IMR-90 (cell line): ENCODE measurements at regions not wholly inside any gene's neighbourhood (a gene's known extent, or its start where the extent isn't known, plus 50 kb on each side); places are given as distances from the start of the nearest gene placed in this dataset.

Experiments used
- ATAC-seq: fragments of 200-7000 bp; cut with Tn5 transposase; 2 replicates; pipeline ENCODE4 v1.9.1; 2020; ENCODE audit warnings: low read depth, mild to moderate bottlenecking, moderate library complexity
- BruUV-seq: library from RNA; stranded (reverse); fragments of 400-500 nt; replicated peaks from 2 replicates; lab custom pipeline; 2021; lab: Mats Ljungman, UMichigan
- CTCF ChIA-PET: fragments of 300-600 bp; formaldehyde crosslinking; extraction: SDS; loops from one replicate; lab custom pipeline; 2021; ENCODE audit warnings: antibody characterized with exemption; lab: Yijun Ruan, JAX
- POLR2A ChIA-PET: fragments of 300-600 bp; sonication (Branson Sonifier 250); formaldehyde crosslinking; loops from one replicate; lab custom pipeline; 2022; ENCODE audit warnings: antibody characterized with exemption; ENCODE audit not compliant: unreplicated experiment; lab: Charles Lee
- DNase-seq: peaks from one replicate; pipeline ENCODE4 v3.0.0; 2013
- H2AFZ ChIP-seq: replicated peaks from 2 replicates; pipeline ENCODE3; 2013; ENCODE audit warnings: low read length, mild to moderate bottlenecking; ENCODE audit not compliant: poor library complexity
- H2AK5ac ChIP-seq: 2 replicates; pipeline ENCODE4 v1.6.1; 2013; ENCODE audit warnings: low read depth, low read length, inconsistent platforms
- H2AK9ac ChIP-seq: replicated peaks from 2 replicates; pipeline ENCODE3; 2013; ENCODE audit warnings: mild to moderate bottlenecking, low read depth, low read length, moderate library complexity; ENCODE audit not compliant: poor library complexity
- H2BK120ac ChIP-seq: 2 replicates; pipeline ENCODE4 v1.6.1; 2013; ENCODE audit warnings: low read depth, low read length, inconsistent platforms
- H2BK15ac ChIP-seq: 3 replicates; pipeline ENCODE4 v1.6.1; 2013; ENCODE audit warnings: low read depth, low read length, inconsistent platforms
- H2BK20ac ChIP-seq: 2 replicates; pipeline ENCODE4 v1.6.1; 2013; ENCODE audit warnings: low read depth, mild to moderate bottlenecking, inconsistent platforms, low read length, moderate library complexity
- H2BK5ac ChIP-seq: 2 replicates; pipeline ENCODE4 v1.6.1; 2013; ENCODE audit warnings: mild to moderate bottlenecking, low read depth, low read length, inconsistent platforms; ENCODE audit not compliant: poor library complexity, severe bottlenecking
- H3K14ac ChIP-seq: replicated peaks from 2 replicates; pipeline ENCODE4 v1.6.1; 2013; ENCODE audit warnings: low read depth, low read length, inconsistent platforms
- H3K18ac ChIP-seq: 2 replicates; pipeline ENCODE4 v1.6.1; 2013; ENCODE audit warnings: low read depth, low read length, control low read depth
- H3K23ac ChIP-seq: 2 replicates; pipeline ENCODE4 v1.6.1; 2013; ENCODE audit warnings: low read depth, low read length, inconsistent platforms
- H3K27ac ChIP-seq: 2 replicates; pipeline ENCODE4 v1.5.1; 2013; ENCODE audit warnings: mild to moderate bottlenecking, control low read depth, low read length; ENCODE audit not compliant: insufficient read depth
- H3K27me3 ChIP-seq: 2 replicates; pipeline ENCODE4 v1.6.1; 2013; ENCODE audit warnings: low read length; ENCODE audit not compliant: control insufficient read depth, insufficient read depth
- H3K36me3 ChIP-seq: 2 replicates; pipeline ENCODE4 v1.6.1; 2013; ENCODE audit warnings: low read length, mixed read lengths; ENCODE audit not compliant: control insufficient read depth, insufficient read depth
- H3K4ac ChIP-seq: 2 replicates; pipeline ENCODE4 v1.6.1; 2013; ENCODE audit warnings: low read depth, low read length, inconsistent platforms
- H3K4me1 ChIP-seq: 2 replicates; pipeline ENCODE4 v1.6.1; 2013; ENCODE audit warnings: low read length, mixed read lengths; ENCODE audit not compliant: control insufficient read depth, insufficient read depth
- H3K4me2 ChIP-seq: 2 replicates; pipeline ENCODE4 v1.6.1; 2013; ENCODE audit warnings: low read depth, mild to moderate bottlenecking, control low read depth, low read length, moderate library complexity
- H3K4me3 ChIP-seq: 2 replicates; pipeline ENCODE4 v1.5.1; 2013; ENCODE audit warnings: low read depth, mild to moderate bottlenecking, control low read depth, low read length, moderate library complexity; ENCODE audit not compliant: insufficient read depth
- H3K56ac ChIP-seq: 2 replicates; pipeline ENCODE4 v1.6.1; 2013; ENCODE audit warnings: low read length, inconsistent platforms; ENCODE audit not compliant: insufficient read depth; ENCODE audit errors: extremely low read depth
- H3K79me1 ChIP-seq, 2 experiments: 2 replicates each; pipeline ENCODE4 v1.6.1; 2013; ENCODE audit warnings: low read length in 2 of 2, inconsistent platforms in 1 of 2, low read depth in 1 of 2
- H3K9ac ChIP-seq: 2 replicates; pipeline ENCODE4 v1.6.1; 2013; ENCODE audit warnings: low read depth, low read length, control low read depth
- H3K9me1 ChIP-seq: 2 replicates; pipeline ENCODE4 v1.6.1; 2013; ENCODE audit warnings: low read length, inconsistent platforms; ENCODE audit not compliant: insufficient read depth
- H3K9me3 ChIP-seq: 2 replicates; pipeline ENCODE4 v1.6.1; 2013; ENCODE audit warnings: low read length; ENCODE audit not compliant: control insufficient read depth, insufficient read depth
- H4K20me1 ChIP-seq: 2 replicates; pipeline ENCODE4 v1.6.1; 2013; ENCODE audit warnings: low read length, inconsistent platforms; ENCODE audit not compliant: insufficient read depth
- H4K5ac ChIP-seq: 2 replicates; pipeline ENCODE4 v1.6.1; 2013; ENCODE audit warnings: mild to moderate bottlenecking, low read depth, low read length, control low read depth
- H4K8ac ChIP-seq, 2 experiments: 2 replicates each; pipeline ENCODE4 v1.6.1; 2013; ENCODE audit warnings: low read depth in 2 of 2, low read length in 2 of 2, control low read depth in 1 of 2, inconsistent platforms in 1 of 2
- H4K91ac ChIP-seq: 2 replicates; pipeline ENCODE4 v1.6.1; 2013; ENCODE audit warnings: low read depth, low read length, inconsistent platforms; ENCODE audit not compliant: insufficient read depth
- CTCF ChIP-seq: conservative IDR thresholded peaks from 2 replicates; pipeline ENCODE4 v1.5.1; 2012; ENCODE audit warnings: mild to moderate bottlenecking, low read depth, low read length, improper control_type of control experiment
- FOS ChIP-seq: fragments of 150-350 bp; IDR thresholded peaks from 2 replicates; pipeline ENCODE4 v1.6.1; 2016; ENCODE audit warnings: low read depth, low read length
- MAZ ChIP-seq: IDR thresholded peaks from 2 replicates; pipeline ENCODE4 v1.6.1; 2012; ENCODE audit warnings: low read depth, mild to moderate bottlenecking, low read length, improper control_type of control experiment, moderate library complexity, borderline replicate concordance
- NFE2L2 ChIP-seq: fragments of 150-350 bp; IDR thresholded peaks from 2 replicates; pipeline ENCODE4 v1.6.1; 2016; ENCODE audit warnings: low read depth, mild to moderate bottlenecking, low read length
- POLR2A ChIP-seq: IDR thresholded peaks from 2 replicates; pipeline ENCODE4 v1.6.1; 2012; ENCODE audit warnings: mild to moderate bottlenecking, low read depth, low read length
- RAD21 ChIP-seq: IDR thresholded peaks from 2 replicates; pipeline ENCODE4 v1.6.1; 2012; ENCODE audit warnings: low read length, improper control_type of control experiment
- RCOR1 ChIP-seq: IDR thresholded peaks from 2 replicates; pipeline ENCODE4 v1.6.1; 2012; ENCODE audit warnings: mild to moderate bottlenecking, low read length, improper control_type of control experiment; ENCODE audit not compliant: insufficient replicate concordance
- RFX5 ChIP-seq: IDR thresholded peaks from 2 replicates; pipeline ENCODE4 v1.8.0; 2012; ENCODE audit warnings: low read depth, mild to moderate bottlenecking, low read length, moderate library complexity
- USF2 ChIP-seq: fragments of 150-350 bp; IDR thresholded peaks from 2 replicates; pipeline ENCODE4 v1.6.1; 2017; ENCODE audit warnings: mild to moderate bottlenecking, antibody characterized with exemption, low read length, low read depth
- WGBS, 2 experiments: methylation state at CpG; one replicate each; pipeline versions ENCODE4 v1.1.5 to v1.1.7; 2013; ENCODE audit warnings: missing lambda C conversion rate in 2 of 2; ENCODE audit not compliant: insufficient read length in 1 of 2; ENCODE audit errors: extremely low coverage in 2 of 2; 5-methylcytosine and 5-hydroxymethylcytosine counted together
- dilution Hi-C: fragments of 300-500 bp; cut with HindIII; formaldehyde crosslinking; loops from one replicate; pipeline ENCODE4 v1.14.3; 2018; ENCODE audit warnings: low sequenced_read_pairs; ENCODE audit not compliant: unreplicated experiment
- in situ Hi-C: fragments of 300-500 bp; cut with MboI; formaldehyde crosslinking; loops from 3 replicates; pipeline ENCODE4 v1.14.3; 2019; ENCODE audit warnings: low sequenced_read_pairs, inconsistent platforms, mixed read lengths
- intact Hi-C: fragments of 100-400 bp; cut with micrococcal nuclease; formaldehyde crosslinking; loops from 2 replicates; pipeline ENCODE4 v1.10.0; 2022

GRCh38 chr9:134995792-134996120 lies 78.0 kb upstream of the FCN1 start:
- no peak overlapping the region for H3K56ac ChIP-seq
- ChIA-PET POLR2A (no interaction called here), CTCF (no interaction called here)
- H2AK5ac ChIP-seq: no peak overlapping the region
- H3K4ac ChIP-seq: no peak overlapping the region
- no peaks in the 10 kb centered on the region for H3K27me3 ChIP-seq
- dilution Hi-C loops (no loop called here), in situ Hi-C loops (no loop called here), intact Hi-C loops (no loop called here)
- DNase-seq (no peak), ATAC-seq (no peak)
- BruUV-seq: no TSS peak
- H4K20me1 ChIP-seq: no peaks in the 10 kb centered on the region
- no peak overlapping the region for H3K18ac ChIP-seq
- H3K27ac ChIP-seq: no peak overlapping the region
- H4K8ac ChIP-seq: no peak overlapping the region
- no peak overlapping the region for H2BK5ac ChIP-seq
- H3K9ac ChIP-seq: no peak overlapping the region
- H3K23ac ChIP-seq: no peak overlapping the region
- no peak overlapping the region for H3K4me3 ChIP-seq
- no peak overlapping the region for H2AK9ac ChIP-seq
- no peak overlapping the region for H2BK15ac ChIP-seq
- H3K14ac ChIP-seq: no peak overlapping the region
- no peak overlapping the region for H3K4me2 ChIP-seq
- H2BK20ac ChIP-seq: no peak overlapping the region
- H2BK120ac ChIP-seq: no peak overlapping the region
- TF ChIP-seq MAZ (no peak), USF2 (no peak), POLR2A (no peak), RAD21 (no peak), RCOR1 (no peak), CTCF (no peak), NFE2L2 (no peak), FOS (no peak), RFX5 (no peak)
- WGBS, 2 experiments: 51% methylated on average over 6 of the region's 10 CpGs; no CpG with 5 or more reads in 1 of the 2 experiments
- no peaks in the 10 kb centered on the region for H3K9me1 ChIP-seq
- H4K5ac ChIP-seq: no peak overlapping the region
- no peaks in the 10 kb centered on the region for H3K4me1 ChIP-seq
- no peaks in the 10 kb centered on the region for H3K79me1 ChIP-seq
- H3K36me3 ChIP-seq: no peaks in the 10 kb centered on the region
- no peak overlapping the region for H4K91ac ChIP-seq
- H2AFZ ChIP-seq: no peak overlapping the region
- H3K9me3 ChIP-seq: peaks cover 30% of the 10 kb centered on the region
